Left ventricle myocardium inferior (tissue), 1 donor: ENCODE measurements at regions not wholly inside any gene's neighbourhood (a gene's known extent, or its start where the extent isn't known, plus 50 kb on each side); places are given as distances from the start of the nearest gene placed in this dataset.

ENCODE experiments used
- DNase-seq: peaks from one replicate; pipeline ENCODE4 v3.0.0-alpha.2; 2020
- H3K27ac ChIP-seq: fragments of 200-600 bp; replicated peaks from 2 replicates; pipeline ENCODE4 v1.8.0; 2021
- H3K27me3 ChIP-seq: fragments of 200-600 bp; 2 replicates; pipeline ENCODE4 v1.8.0; 2021; ENCODE audit warnings: low read depth
- H3K36me3 ChIP-seq: fragments of 200-600 bp; 2 replicates; pipeline ENCODE4 v1.8.0; 2021
- H3K4me1 ChIP-seq: fragments of 200-600 bp; 2 replicates; pipeline ENCODE4 v1.8.0; 2021
- H3K4me3 ChIP-seq: fragments of 200-600 bp; 2 replicates; pipeline ENCODE4 v1.8.0; 2021; ENCODE audit warnings: mild to moderate bottlenecking, moderate library complexity
- H3K9me3 ChIP-seq: fragments of 200-600 bp; replicated peaks from 2 replicates; pipeline ENCODE4 v1.8.0; 2021
- intact Hi-C: fragments of 100-400 bp; cut with micrococcal nuclease; formaldehyde crosslinking; loops from one replicate; pipeline ENCODE4 v1.11.0; 2022
- TF ChIP-seq, protein P1 (sequence below): fragments of 200-600 bp; IDR thresholded peaks from 2 replicates; pipeline ENCODE4 v1.8.0; 2021; ENCODE audit warnings: antibody characterized with exemption, mild to moderate bottlenecking, borderline replicate concordance
- donor health status: DM: no; HTN: yes; CAD: no; lungs with severe emphysema.

DNA sequence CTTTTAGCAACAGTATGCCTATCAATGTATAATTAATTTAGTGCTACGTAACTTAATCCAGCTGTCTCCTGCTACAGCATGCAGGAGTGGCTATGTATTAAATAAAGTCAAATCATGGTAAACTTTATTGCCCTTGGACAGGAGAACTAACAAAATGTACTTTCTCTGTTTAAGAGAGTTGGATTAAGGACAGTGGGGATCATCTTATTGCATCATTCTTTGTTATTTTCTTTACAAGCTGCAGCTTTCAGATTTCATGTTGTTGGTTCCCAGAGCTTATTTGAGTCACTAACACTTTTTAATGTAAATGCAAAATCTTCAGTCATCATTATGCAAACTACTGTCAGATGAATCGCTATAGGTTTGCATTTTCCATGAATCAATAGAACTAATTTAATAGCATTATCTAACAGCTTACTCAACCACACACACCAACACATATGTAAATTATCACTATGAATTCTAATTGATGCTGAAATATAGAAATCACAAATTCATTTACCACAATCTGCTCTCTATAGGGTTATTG lies 424.7 kb downstream of the MMUT start:
- no peaks in the 10 kb centered on the region for H3K27me3 ChIP-seq
- no peaks in the 10 kb centered on the region for H3K4me1 ChIP-seq
- H3K27ac ChIP-seq, result no peak overlapping the region
- peaks cover 17% of the 10 kb centered on the region for H3K9me3 ChIP-seq
- intact Hi-C loops, result no loop called here
- no peaks in the 10 kb centered on the region for H3K36me3 ChIP-seq
- TF ChIP-seq, protein P1, sequence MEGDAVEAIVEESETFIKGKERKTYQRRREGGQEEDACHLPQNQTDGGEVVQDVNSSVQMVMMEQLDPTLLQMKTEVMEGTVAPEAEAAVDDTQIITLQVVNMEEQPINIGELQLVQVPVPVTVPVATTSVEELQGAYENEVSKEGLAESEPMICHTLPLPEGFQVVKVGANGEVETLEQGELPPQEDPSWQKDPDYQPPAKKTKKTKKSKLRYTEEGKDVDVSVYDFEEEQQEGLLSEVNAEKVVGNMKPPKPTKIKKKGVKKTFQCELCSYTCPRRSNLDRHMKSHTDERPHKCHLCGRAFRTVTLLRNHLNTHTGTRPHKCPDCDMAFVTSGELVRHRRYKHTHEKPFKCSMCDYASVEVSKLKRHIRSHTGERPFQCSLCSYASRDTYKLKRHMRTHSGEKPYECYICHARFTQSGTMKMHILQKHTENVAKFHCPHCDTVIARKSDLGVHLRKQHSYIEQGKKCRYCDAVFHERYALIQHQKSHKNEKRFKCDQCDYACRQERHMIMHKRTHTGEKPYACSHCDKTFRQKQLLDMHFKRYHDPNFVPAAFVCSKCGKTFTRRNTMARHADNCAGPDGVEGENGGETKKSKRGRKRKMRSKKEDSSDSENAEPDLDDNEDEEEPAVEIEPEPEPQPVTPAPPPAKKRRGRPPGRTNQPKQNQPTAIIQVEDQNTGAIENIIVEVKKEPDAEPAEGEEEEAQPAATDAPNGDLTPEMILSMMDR, result no peak
- no peak overlapping the region for H3K4me3 ChIP-seq
- DNase-seq, result no peak

DNA sequence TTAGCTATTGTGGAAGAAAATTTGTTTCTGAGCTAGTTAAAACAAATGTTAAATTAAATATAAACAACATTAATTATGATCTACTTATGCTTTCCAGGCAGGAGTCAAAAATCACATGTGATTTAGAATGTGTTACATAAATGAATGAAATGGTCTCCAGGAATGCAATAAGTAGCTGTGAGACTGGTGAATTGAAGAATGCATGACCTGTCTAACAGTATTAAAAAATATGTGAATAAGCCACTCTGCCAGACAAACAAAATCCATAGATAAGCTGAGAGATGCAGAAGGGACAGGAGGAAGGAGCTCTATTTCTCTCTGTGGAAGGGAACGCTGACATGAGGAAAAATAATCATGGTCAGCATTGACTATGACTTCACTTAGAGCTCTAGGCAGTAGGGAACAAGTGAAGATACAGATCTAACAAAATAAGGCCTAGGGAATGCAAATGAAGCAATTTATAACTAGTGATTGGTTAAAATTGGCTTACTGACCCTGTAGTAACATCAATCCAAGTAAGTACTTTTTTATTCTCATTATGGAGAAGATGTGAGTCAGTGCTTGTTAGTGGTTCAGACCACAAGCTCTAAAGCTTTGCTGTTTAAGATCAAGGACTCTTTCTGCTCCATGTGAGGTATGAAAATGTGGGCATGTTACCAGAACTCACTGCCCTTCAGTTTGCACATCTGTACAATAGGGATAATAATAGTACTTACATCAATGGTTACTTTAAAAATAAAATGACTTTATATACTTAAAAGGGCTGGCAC lies 432.6 kb downstream of the MMUT start:
- no peak for DNase-seq
- Histone ChIP-seq H3K27ac (no peak overlapping the region), H3K4me3 (no peak overlapping the region), H3K27me3 (no peaks in the 10 kb centered on the region), H3K4me1 (no peaks in the 10 kb centered on the region), H3K36me3 (no peaks in the 10 kb centered on the region), H3K9me3 (peaks cover 3% of the 10 kb centered on the region)
- TF ChIP-seq, protein P1, result no peak
- intact Hi-C loops, result no loop called here

DNA sequence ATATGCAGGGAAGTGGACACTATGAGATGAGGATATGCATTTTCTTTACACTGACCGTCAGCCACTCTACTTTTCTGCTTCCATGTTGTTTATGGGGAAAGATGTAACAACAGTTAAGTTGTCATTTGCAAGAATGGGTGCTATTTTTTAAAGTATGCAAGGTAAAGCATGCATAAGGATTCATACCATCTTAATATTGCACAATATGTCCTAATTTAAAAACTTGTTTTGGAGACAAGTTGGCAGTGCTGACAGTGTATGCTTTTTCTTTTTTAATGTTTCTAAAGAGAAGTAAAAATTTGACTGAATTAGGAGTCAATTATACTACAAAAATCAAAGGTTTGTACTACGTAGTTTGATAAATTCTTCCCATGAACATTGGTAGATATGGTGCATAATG lies 435.4 kb downstream of the MMUT start:
- DNase-seq, result no peak
- no peak overlapping the region for H3K27ac ChIP-seq
- H3K36me3 ChIP-seq, result no peaks in the 10 kb centered on the region
- intact Hi-C loops, result no loop called here
- TF ChIP-seq, protein P1, result no peak
- H3K4me1 ChIP-seq, result no peaks in the 10 kb centered on the region
- no peaks in the 10 kb centered on the region for H3K27me3 ChIP-seq
- peaks cover 1% of the 10 kb centered on the region for H3K9me3 ChIP-seq
- no peak overlapping the region for H3K4me3 ChIP-seq

DNA sequence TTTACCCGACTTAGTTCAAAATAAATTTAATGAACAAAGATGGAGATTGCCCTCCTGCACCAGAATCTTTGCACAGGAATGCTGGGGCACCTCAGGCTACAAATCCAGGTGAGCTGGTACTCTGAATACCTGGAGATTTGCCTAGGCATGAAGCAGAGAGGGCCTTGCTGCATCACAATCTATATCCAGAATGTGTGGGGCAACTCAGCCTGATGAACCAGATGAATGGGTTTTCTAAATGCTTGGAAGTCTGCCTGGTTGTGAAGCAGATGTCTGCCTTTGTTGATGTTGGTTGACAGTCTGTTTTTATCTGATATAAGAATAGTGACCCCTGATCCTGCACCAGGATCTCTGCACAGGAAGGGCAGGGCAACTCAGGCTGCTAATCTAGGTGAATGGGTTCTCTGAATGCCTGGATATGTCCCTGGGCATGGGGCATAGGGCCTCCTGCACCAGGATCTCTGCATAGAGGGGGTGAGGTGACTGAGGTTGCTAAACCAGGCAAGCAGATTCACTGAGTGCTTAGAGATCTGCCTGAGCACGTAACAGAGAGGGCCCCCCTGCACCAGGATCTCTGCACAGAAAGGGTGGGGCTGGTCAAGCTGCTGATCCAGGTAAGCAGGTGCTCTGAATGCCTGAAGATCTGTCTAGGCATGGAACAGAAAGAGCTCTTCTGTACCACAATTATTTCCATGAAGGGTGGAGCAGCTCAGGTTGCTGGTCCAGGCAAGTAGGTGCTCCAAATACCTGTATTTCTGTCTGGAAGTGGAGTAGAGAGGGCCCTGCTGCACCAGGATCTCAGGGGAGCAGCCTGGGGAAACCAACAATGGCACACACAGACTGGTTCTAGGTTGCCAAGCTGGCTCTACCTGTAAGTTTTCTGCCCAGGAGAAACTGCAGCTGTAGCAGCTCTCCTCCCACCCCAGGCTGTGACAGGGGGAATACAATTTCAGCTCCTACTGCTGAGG lies 437.5 kb downstream of the MMUT start:
- Histone ChIP-seq H3K9me3 (peaks cover 19% of the 10 kb centered on the region), H3K36me3 (no peaks in the 10 kb centered on the region), H3K27me3 (no peaks in the 10 kb centered on the region), H3K4me1 (no peaks in the 10 kb centered on the region), H3K27ac (no peak overlapping the region), H3K4me3 (no peak overlapping the region)
- no peak for DNase-seq
- TF ChIP-seq, protein P1, result no peak
- intact Hi-C loops, result no loop called here

DNA sequence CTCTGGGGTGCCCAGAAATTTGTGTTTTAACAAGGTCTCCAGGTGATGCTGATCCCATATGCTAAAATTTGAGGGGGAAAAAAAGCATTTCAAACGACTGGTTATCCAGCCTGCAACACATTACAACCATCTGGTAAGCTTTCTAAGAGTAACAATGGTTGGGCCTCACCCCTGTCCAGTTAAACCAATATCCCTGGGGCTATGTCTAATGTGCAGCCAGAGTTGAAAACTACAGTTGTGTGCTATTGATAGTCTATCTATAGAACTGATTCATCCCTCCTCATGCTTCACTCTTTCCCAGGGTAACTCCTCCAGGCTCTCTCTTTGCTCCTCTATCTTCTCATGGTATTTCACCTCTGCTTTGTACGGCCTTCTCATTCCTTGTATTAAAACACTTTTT lies 458.3 kb downstream of the MMUT start:
- intact Hi-C loops, result no loop called here
- Histone ChIP-seq H3K4me3 (no peak overlapping the region), H3K4me1 (no peaks in the 10 kb centered on the region), H3K9me3 (peaks cover 11% of the 10 kb centered on the region), H3K36me3 (no peaks in the 10 kb centered on the region), H3K27me3 (no peaks in the 10 kb centered on the region), H3K27ac (no peak overlapping the region)
- no peak for DNase-seq
- TF ChIP-seq, protein P1, result no peak
